ENCODE measurements at regions not wholly inside any gene's neighbourhood (a gene's known extent, or its start where the extent isn't known, plus 50 kb on each side); places are given as distances from the start of the nearest gene placed in this dataset.

GRCh38 chr10:3850999-3851937, 66.3 kb upstream of the KLF6 start (continued):
- TF ChIP-seq ZNF660 (tag by site-specific recombination; IDR thresholded peaks at IDR 0.05) (0 out of 2 replicates have a peak, but pooled peaks have one; percentile 55), ZNF266 (tag by site-specific recombination; IDR thresholded peaks at IDR 0.05; ENCODE audit: low read depth) (no peak), WT1 (tag by site-specific recombination; IDR thresholded peaks at IDR 0.05) (no peak), ZBTB20 (tag by site-specific recombination; IDR thresholded peaks at IDR 0.05) (no peak), ZNF175 (tag by site-specific recombination; IDR thresholded peaks at IDR 0.05) (no peak), ZNF223 (tag by site-specific recombination; IDR thresholded peaks at IDR 0.05) (no peak), ZNF169 (tag by site-specific recombination; IDR thresholded peaks at IDR 0.05) (no peak), ZNF785 (tag by site-specific recombination; IDR thresholded peaks at IDR 0.05) (no peak), ZNF529 (tag by site-specific recombination; IDR thresholded peaks at IDR 0.05; ENCODE audit: insufficient replicate concordance) (no peak), EGR2 (tag by site-specific recombination; IDR thresholded peaks at IDR 0.05; ENCODE audit: low read depth) (no peak), ZNF747 (tag by site-specific recombination; IDR thresholded peaks at IDR 0.05) (no peak), HOXA7 (CRISPR knock-in tag; IDR thresholded peaks at IDR 0.05; ENCODE audit: borderline replicate concordance) (no peak), ZNF239 (tag by site-specific recombination; IDR thresholded peaks at IDR 0.05) (no peak), ZNF155 (tag by site-specific recombination; IDR thresholded peaks at IDR 0.05) (no peak), ZNF398 (tag by site-specific recombination; IDR thresholded peaks at IDR 0.05) (no peak), HOXD13 (CRISPR knock-in tag; IDR thresholded peaks at IDR 0.05; ENCODE audit: borderline replicate concordance) (no peak), ZNF19 (tag by site-specific recombination; IDR thresholded peaks at IDR 0.05; ENCODE audit: low read depth) (no peak), PBX3 (CRISPR knock-in tag; IDR thresholded peaks at IDR 0.05) (no peak), ZNF248 (tag by site-specific recombination; IDR thresholded peaks at IDR 0.05) (no peak), ZNF548 (tag by site-specific recombination; IDR thresholded peaks at IDR 0.05) (no peak), ZNF311 (tag by site-specific recombination; IDR thresholded peaks at IDR 0.05; ENCODE audit: borderline replicate concordance) (no peak), ZNF664 (tag by site-specific recombination; IDR thresholded peaks at IDR 0.05) (no peak), ZNF202 (tag by site-specific recombination; IDR thresholded peaks at IDR 0.05; ENCODE audit: borderline replicate concordance) (no peak), ZNF302 (tag by site-specific recombination; IDR thresholded peaks at IDR 0.05; ENCODE audit: low read depth) (no peak), ZNF549 (tag by site-specific recombination; IDR thresholded peaks at IDR 0.05) (no peak), ZNF214 (tag by site-specific recombination; IDR thresholded peaks at IDR 0.05; ENCODE audit: borderline replicate concordance) (no peak), ZNF121 (tag by site-specific recombination; IDR thresholded peaks at IDR 0.05) (no peak)
- TF ChIP-seq, protein P1, sequence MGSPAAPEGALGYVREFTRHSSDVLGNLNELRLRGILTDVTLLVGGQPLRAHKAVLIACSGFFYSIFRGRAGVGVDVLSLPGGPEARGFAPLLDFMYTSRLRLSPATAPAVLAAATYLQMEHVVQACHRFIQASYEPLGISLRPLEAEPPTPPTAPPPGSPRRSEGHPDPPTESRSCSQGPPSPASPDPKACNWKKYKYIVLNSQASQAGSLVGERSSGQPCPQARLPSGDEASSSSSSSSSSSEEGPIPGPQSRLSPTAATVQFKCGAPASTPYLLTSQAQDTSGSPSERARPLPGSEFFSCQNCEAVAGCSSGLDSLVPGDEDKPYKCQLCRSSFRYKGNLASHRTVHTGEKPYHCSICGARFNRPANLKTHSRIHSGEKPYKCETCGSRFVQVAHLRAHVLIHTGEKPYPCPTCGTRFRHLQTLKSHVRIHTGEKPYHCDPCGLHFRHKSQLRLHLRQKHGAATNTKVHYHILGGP (tag by site-specific recombination; IDR thresholded peaks at IDR 0.05): no peak
- TF ChIP-seq, protein P2, sequence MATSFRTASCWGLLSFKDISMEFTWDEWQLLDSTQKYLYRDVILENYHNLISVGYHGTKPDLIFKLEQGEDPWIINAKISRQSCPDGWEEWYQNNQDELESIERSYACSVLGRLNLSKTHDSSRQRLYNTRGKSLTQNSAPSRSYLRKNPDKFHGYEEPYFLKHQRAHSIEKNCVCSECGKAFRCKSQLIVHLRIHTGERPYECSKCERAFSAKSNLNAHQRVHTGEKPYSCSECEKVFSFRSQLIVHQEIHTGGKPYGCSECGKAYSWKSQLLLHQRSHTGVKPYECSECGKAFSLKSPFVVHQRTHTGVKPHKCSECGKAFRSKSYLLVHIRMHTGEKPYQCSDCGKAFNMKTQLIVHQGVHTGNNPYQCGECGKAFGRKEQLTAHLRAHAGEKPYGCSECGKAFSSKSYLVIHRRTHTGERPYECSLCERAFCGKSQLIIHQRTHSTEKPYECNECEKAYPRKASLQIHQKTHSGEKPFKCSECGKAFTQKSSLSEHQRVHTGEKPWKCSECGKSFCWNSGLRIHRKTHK (tag by site-specific recombination; IDR thresholded peaks at IDR 0.05): no peak
- TF ChIP-seq, protein P3, sequence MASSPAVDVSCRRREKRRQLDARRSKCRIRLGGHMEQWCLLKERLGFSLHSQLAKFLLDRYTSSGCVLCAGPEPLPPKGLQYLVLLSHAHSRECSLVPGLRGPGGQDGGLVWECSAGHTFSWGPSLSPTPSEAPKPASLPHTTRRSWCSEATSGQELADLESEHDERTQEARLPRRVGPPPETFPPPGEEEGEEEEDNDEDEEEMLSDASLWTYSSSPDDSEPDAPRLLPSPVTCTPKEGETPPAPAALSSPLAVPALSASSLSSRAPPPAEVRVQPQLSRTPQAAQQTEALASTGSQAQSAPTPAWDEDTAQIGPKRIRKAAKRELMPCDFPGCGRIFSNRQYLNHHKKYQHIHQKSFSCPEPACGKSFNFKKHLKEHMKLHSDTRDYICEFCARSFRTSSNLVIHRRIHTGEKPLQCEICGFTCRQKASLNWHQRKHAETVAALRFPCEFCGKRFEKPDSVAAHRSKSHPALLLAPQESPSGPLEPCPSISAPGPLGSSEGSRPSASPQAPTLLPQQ (tag by site-specific recombination; IDR thresholded peaks at IDR 0.05): no peak
- TF ChIP-seq, protein P4, sequence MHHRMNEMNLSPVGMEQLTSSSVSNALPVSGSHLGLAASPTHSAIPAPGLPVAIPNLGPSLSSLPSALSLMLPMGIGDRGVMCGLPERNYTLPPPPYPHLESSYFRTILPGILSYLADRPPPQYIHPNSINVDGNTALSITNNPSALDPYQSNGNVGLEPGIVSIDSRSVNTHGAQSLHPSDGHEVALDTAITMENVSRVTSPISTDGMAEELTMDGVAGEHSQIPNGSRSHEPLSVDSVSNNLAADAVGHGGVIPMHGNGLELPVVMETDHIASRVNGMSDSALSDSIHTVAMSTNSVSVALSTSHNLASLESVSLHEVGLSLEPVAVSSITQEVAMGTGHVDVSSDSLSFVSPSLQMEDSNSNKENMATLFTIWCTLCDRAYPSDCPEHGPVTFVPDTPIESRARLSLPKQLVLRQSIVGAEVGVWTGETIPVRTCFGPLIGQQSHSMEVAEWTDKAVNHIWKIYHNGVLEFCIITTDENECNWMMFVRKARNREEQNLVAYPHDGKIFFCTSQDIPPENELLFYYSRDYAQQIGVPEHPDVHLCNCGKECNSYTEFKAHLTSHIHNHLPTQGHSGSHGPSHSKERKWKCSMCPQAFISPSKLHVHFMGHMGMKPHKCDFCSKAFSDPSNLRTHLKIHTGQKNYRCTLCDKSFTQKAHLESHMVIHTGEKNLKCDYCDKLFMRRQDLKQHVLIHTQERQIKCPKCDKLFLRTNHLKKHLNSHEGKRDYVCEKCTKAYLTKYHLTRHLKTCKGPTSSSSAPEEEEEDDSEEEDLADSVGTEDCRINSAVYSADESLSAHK (tag by site-specific recombination; IDR thresholded peaks at IDR 0.05): no peak
